OCI-LY1 (cell line): ENCODE measurements at regions not wholly inside any gene's neighbourhood (a gene's known extent, or its start where the extent isn't known, plus 50 kb on each side); places are given as distances from the start of the nearest gene placed in this dataset.

Experiments
- H2AFZ ChIP-seq: fragments of 200-600 bp; sonication (generic), shearing (Covaris generic); 2 replicates; pipeline ENCODE4 v1.6.0; 2014; ENCODE audit warnings: antibody characterized with exemption, mild to moderate bottlenecking, low read length
- H3F3A ChIP-seq: fragments of 200-600 bp; sonication (generic), shearing (Covaris generic); 2 replicates; pipeline ENCODE4 v1.6.0; 2014; ENCODE audit warnings: mild to moderate bottlenecking, antibody characterized with exemption, low read length, moderate library complexity; ENCODE audit not compliant: insufficient read depth
- H3K27ac ChIP-seq: fragments of 200-600 bp; sonication (generic); 2 replicates; pipeline ENCODE4 v1.5.1; 2014; ENCODE audit warnings: low read length, mixed run types, mild to moderate bottlenecking, low read depth; ENCODE audit not compliant: poor library complexity, severe bottlenecking
- H3K27me3 ChIP-seq: fragments of 200-600 bp; sonication (generic); 2 replicates; pipeline ENCODE4 v1.6.0; 2014; ENCODE audit warnings: antibody characterized with exemption, mild to moderate bottlenecking, low read length, moderate library complexity; ENCODE audit not compliant: insufficient read depth
- H3K36me3 ChIP-seq: fragments of 200-600 bp; sonication (generic); 2 replicates; pipeline ENCODE4 v1.6.1; 2014; ENCODE audit warnings: mild to moderate bottlenecking, antibody characterized with exemption, low read length, moderate library complexity, mixed read lengths; ENCODE audit not compliant: insufficient read depth
- H3K4me1 ChIP-seq: fragments of 200-600 bp; sonication (generic); 2 replicates; pipeline ENCODE4 v1.5.1; 2014; ENCODE audit warnings: mild to moderate bottlenecking, low read length, moderate library complexity; ENCODE audit not compliant: insufficient read depth, severe bottlenecking
- H3K4me2 ChIP-seq: fragments of 200-600 bp; sonication (generic), shearing (Covaris generic); 2 replicates; pipeline ENCODE4 v1.6.1; 2014; ENCODE audit warnings: low read length
- H3K4me3 ChIP-seq: fragments of 200-600 bp; sonication (generic); 2 replicates; pipeline ENCODE4 v1.5.1; 2014; ENCODE audit warnings: low read length, low read depth, mild to moderate bottlenecking, mixed read lengths; ENCODE audit not compliant: poor library complexity, severe bottlenecking
- H3K79me2 ChIP-seq: fragments of 200-600 bp; shearing (Covaris generic); 2 replicates; pipeline ENCODE4 v1.6.1; 2016; ENCODE audit warnings: mixed run types, low read length, mixed read lengths; ENCODE audit not compliant: insufficient read depth
- H3K9ac ChIP-seq: fragments of 200-600 bp; sonication (generic), shearing (Covaris generic); 2 replicates; pipeline ENCODE4 v1.6.1; 2014; ENCODE audit warnings: mild to moderate bottlenecking, low read length, mixed read lengths
- H3K9me2 ChIP-seq: fragments of 200-600 bp; sonication (generic), shearing (Covaris generic); 2 replicates; pipeline ENCODE4 v1.6.1; 2014; ENCODE audit warnings: low read depth, mild to moderate bottlenecking, low read length, mixed read lengths
- H3K9me3 ChIP-seq: fragments of 200-600 bp; shearing (Covaris generic); 2 replicates; pipeline ENCODE4 v1.6.1; 2014; ENCODE audit warnings: low read length, mixed read lengths
- H4K20me1 ChIP-seq: fragments of 200-600 bp; sonication (generic), shearing (Covaris generic); 2 replicates; pipeline ENCODE4 v1.6.0; 2016; ENCODE audit warnings: mild to moderate bottlenecking, low read length; ENCODE audit not compliant: insufficient read depth
- EZH2 ChIP-seq: fragments of 200-600 bp; sonication (generic), shearing (Covaris generic); IDR thresholded peaks from 2 replicates; pipeline ENCODE4 v1.8.0; 2017; ENCODE audit warnings: borderline replicate concordance, mixed run types, mild to moderate bottlenecking, antibody characterized with exemption, low read length, moderate library complexity, mixed read lengths
- TF ChIP-seq, protein P1 (sequence below): fragments of 200-600 bp; sonication (generic), shearing (Covaris generic); IDR thresholded peaks from 2 replicates; pipeline ENCODE4 v1.5.1; 2017; ENCODE audit warnings: mild to moderate bottlenecking, antibody characterized with exemption, low read length, moderate library complexity, mixed read lengths

DNA sequence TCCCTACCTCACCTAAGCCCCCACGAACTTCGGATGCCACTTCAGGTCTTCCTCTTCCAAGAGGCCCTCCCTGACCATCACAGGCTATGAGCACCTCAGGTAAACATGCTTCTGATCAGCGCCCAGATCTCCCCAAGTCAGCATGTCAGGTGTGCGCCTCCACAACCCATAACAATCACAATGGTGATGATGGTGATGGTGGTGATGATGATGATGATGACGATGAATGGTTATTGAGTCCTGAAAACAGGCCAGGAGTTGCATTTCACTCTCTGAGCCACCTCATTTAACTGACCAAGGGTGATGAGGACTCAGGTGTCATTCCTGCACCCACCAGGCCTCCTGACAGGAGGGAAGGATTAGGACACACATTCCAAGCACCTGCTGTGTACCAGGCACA lies 426.6 kb upstream of the SULF2 start:
- no peaks in the 10 kb centered on the region for H3K27me3 ChIP-seq
- no peaks in the 10 kb centered on the region for H3K9me3 ChIP-seq
- H3K4me2 ChIP-seq, result no peak overlapping the region

DNA sequence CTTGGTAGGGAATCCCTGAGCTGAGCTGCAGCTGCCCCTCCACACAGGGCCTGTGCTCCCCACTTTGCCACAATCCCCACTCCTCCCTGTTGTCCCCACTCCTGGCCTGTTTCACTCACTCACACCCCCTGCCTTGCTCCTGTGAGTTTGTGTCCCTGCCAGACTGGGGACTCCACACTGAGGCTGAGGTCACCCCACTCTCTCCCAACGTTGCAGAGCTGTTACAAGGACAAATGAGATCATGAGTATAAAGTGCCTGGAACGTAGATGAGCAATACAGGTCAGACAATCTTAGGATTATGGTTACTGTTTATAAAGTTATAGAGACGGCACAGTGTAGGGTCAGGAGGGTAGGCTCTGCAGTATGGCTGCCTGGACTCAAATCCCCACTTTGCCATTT lies 426.0 kb upstream of the SULF2 start:
- Histone ChIP-seq H3K9ac (no peak overlapping the region), H3K36me3 (no peaks in the 10 kb centered on the region), H3K9me3 (no peaks in the 10 kb centered on the region), H2AFZ (no peak overlapping the region), H3K4me2 (no peak overlapping the region), H3K4me1 (no peaks in the 10 kb centered on the region), H3K4me3 (no peak overlapping the region), H3K27ac (no peak overlapping the region), H3K27me3 (no peaks in the 10 kb centered on the region), H4K20me1 (no peaks in the 10 kb centered on the region), H3F3A (no peaks in the 10 kb centered on the region), H3K9me2 (no peaks in the 10 kb centered on the region), H3K79me2 (no peaks in the 10 kb centered on the region)
- TF ChIP-seq, protein P1, sequence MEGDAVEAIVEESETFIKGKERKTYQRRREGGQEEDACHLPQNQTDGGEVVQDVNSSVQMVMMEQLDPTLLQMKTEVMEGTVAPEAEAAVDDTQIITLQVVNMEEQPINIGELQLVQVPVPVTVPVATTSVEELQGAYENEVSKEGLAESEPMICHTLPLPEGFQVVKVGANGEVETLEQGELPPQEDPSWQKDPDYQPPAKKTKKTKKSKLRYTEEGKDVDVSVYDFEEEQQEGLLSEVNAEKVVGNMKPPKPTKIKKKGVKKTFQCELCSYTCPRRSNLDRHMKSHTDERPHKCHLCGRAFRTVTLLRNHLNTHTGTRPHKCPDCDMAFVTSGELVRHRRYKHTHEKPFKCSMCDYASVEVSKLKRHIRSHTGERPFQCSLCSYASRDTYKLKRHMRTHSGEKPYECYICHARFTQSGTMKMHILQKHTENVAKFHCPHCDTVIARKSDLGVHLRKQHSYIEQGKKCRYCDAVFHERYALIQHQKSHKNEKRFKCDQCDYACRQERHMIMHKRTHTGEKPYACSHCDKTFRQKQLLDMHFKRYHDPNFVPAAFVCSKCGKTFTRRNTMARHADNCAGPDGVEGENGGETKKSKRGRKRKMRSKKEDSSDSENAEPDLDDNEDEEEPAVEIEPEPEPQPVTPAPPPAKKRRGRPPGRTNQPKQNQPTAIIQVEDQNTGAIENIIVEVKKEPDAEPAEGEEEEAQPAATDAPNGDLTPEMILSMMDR, result no peak
- no peak for TF ChIP-seq EZH2

More for the DNA sequence above, 426.6 kb upstream of the SULF2 start:
- Histone ChIP-seq H3F3A (no peaks in the 10 kb centered on the region), H3K4me3 (no peak overlapping the region), H3K36me3 (no peaks in the 10 kb centered on the region), H3K9ac (no peak overlapping the region), H3K27ac (no peak overlapping the region), H4K20me1 (no peaks in the 10 kb centered on the region), H3K79me2 (no peaks in the 10 kb centered on the region), H2AFZ (no peak overlapping the region), H3K9me2 (no peaks in the 10 kb centered on the region), H3K4me1 (no peaks in the 10 kb centered on the region)
- TF ChIP-seq EZH2, result no peak
- TF ChIP-seq, protein P1, result no peak

DNA sequence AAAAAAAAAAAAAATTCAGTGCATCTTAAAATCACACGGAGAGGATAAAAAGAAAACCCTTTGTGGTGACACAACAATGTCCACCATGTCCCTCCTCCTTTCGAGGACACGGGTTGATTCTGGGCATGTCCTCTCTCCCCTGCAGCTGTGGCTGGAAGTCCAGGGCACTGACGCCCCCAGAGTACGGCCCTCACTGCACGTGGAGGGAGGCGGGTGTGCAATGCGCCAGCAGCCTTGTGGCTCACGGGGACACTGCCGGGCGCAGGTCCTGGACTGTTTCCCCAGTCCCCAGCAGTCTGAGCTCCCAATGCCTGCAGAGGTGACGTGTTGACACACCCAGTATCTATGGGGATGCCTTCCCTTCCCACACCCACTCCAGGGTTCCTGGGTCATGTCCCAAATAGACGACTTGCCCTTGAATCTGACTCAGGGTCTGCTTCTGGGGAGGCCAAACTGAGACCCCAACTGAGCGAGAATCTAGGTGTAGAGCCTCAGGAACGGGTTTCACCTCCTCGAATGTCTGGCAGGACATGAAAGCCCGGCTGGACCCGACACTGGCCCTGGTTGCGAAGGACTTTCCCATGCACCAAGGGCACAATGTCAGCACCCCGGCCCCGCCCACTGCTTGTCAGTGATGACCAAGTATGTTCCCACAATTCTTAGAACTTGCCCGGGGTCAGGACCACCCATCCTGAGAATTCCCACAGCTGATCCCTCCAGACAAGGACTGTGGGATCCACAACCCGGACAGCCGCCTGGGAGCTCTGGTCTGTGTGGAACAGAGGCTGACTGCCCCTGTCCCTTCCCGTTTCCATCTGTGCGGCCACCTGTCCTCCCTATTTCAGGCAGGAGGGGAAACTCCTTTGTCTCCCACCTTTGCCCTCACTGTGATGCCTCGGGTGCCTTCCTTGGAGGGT lies 425.1 kb upstream of the SULF2 start:
- Histone ChIP-seq H3K27me3 (no peaks in the 10 kb centered on the region), H3K27ac (no peak overlapping the region), H3K4me1 (no peaks in the 10 kb centered on the region), H3F3A (no peaks in the 10 kb centered on the region), H3K36me3 (no peaks in the 10 kb centered on the region), H3K9me2 (no peaks in the 10 kb centered on the region), H2AFZ (no peak overlapping the region), H3K9ac (no peak overlapping the region), H3K4me3 (no peak overlapping the region), H3K9me3 (no peaks in the 10 kb centered on the region), H4K20me1 (no peaks in the 10 kb centered on the region), H3K79me2 (no peaks in the 10 kb centered on the region), H3K4me2 (no peak overlapping the region)
- TF ChIP-seq EZH2, result no peak
- TF ChIP-seq, protein P1, result no peak
